OCI-LY1 (cell line): ENCODE measurements at regions not wholly inside any gene's neighbourhood (a gene's known extent, or its start where the extent isn't known, plus 50 kb on each side); places are given as distances from the start of the nearest gene placed in this dataset.

Experiments
- H2AFZ ChIP-seq: fragments of 200-600 bp; sonication (generic), shearing (Covaris generic); 2 replicates; pipeline ENCODE4 v1.6.0; 2014; ENCODE audit warnings: antibody characterized with exemption, mild to moderate bottlenecking, low read length
- H3F3A ChIP-seq: fragments of 200-600 bp; sonication (generic), shearing (Covaris generic); 2 replicates; pipeline ENCODE4 v1.6.0; 2014; ENCODE audit warnings: mild to moderate bottlenecking, antibody characterized with exemption, low read length, moderate library complexity; ENCODE audit not compliant: insufficient read depth
- H3K27ac ChIP-seq: fragments of 200-600 bp; sonication (generic); 2 replicates; pipeline ENCODE4 v1.5.1; 2014; ENCODE audit warnings: low read length, mixed run types, mild to moderate bottlenecking, low read depth; ENCODE audit not compliant: poor library complexity, severe bottlenecking
- H3K27me3 ChIP-seq: fragments of 200-600 bp; sonication (generic); 2 replicates; pipeline ENCODE4 v1.6.0; 2014; ENCODE audit warnings: antibody characterized with exemption, mild to moderate bottlenecking, low read length, moderate library complexity; ENCODE audit not compliant: insufficient read depth
- H3K36me3 ChIP-seq: fragments of 200-600 bp; sonication (generic); 2 replicates; pipeline ENCODE4 v1.6.1; 2014; ENCODE audit warnings: mild to moderate bottlenecking, antibody characterized with exemption, low read length, moderate library complexity, mixed read lengths; ENCODE audit not compliant: insufficient read depth
- H3K4me1 ChIP-seq: fragments of 200-600 bp; sonication (generic); 2 replicates; pipeline ENCODE4 v1.5.1; 2014; ENCODE audit warnings: mild to moderate bottlenecking, low read length, moderate library complexity; ENCODE audit not compliant: insufficient read depth, severe bottlenecking
- H3K4me2 ChIP-seq: fragments of 200-600 bp; sonication (generic), shearing (Covaris generic); 2 replicates; pipeline ENCODE4 v1.6.1; 2014; ENCODE audit warnings: low read length
- H3K4me3 ChIP-seq: fragments of 200-600 bp; sonication (generic); 2 replicates; pipeline ENCODE4 v1.5.1; 2014; ENCODE audit warnings: low read length, low read depth, mild to moderate bottlenecking, mixed read lengths; ENCODE audit not compliant: poor library complexity, severe bottlenecking
- H3K79me2 ChIP-seq: fragments of 200-600 bp; shearing (Covaris generic); 2 replicates; pipeline ENCODE4 v1.6.1; 2016; ENCODE audit warnings: mixed run types, low read length, mixed read lengths; ENCODE audit not compliant: insufficient read depth
- H3K9ac ChIP-seq: fragments of 200-600 bp; sonication (generic), shearing (Covaris generic); 2 replicates; pipeline ENCODE4 v1.6.1; 2014; ENCODE audit warnings: mild to moderate bottlenecking, low read length, mixed read lengths
- H3K9me2 ChIP-seq: fragments of 200-600 bp; sonication (generic), shearing (Covaris generic); 2 replicates; pipeline ENCODE4 v1.6.1; 2014; ENCODE audit warnings: low read depth, mild to moderate bottlenecking, low read length, mixed read lengths
- H3K9me3 ChIP-seq: fragments of 200-600 bp; shearing (Covaris generic); 2 replicates; pipeline ENCODE4 v1.6.1; 2014; ENCODE audit warnings: low read length, mixed read lengths
- H4K20me1 ChIP-seq: fragments of 200-600 bp; sonication (generic), shearing (Covaris generic); 2 replicates; pipeline ENCODE4 v1.6.0; 2016; ENCODE audit warnings: mild to moderate bottlenecking, low read length; ENCODE audit not compliant: insufficient read depth
- CTCF ChIP-seq: fragments of 200-600 bp; sonication (generic), shearing (Covaris generic); IDR thresholded peaks from 2 replicates; pipeline ENCODE4 v1.5.1; 2017; ENCODE audit warnings: mild to moderate bottlenecking, antibody characterized with exemption, low read length, moderate library complexity, mixed read lengths
- EZH2 ChIP-seq: fragments of 200-600 bp; sonication (generic), shearing (Covaris generic); IDR thresholded peaks from 2 replicates; pipeline ENCODE4 v1.8.0; 2017; ENCODE audit warnings: borderline replicate concordance, mixed run types, mild to moderate bottlenecking, antibody characterized with exemption, low read length, moderate library complexity, mixed read lengths

- no peaks in the 10 kb centered on the region for H3K9me3 ChIP-seq
- no peak overlapping the region for H3K4me3 ChIP-seq
- no peaks in the 10 kb centered on the region for H3K79me2 ChIP-seq
- no peaks in the 10 kb centered on the region for H3K4me1 ChIP-seq
- no peaks in the 10 kb centered on the region for H3K36me3 ChIP-seq
- H2AFZ ChIP-seq: no peak overlapping the region
- H4K20me1 ChIP-seq: no peaks in the 10 kb centered on the region
- H3F3A ChIP-seq: no peaks in the 10 kb centered on the region
- TF ChIP-seq CTCF (no peak), EZH2 (no peak)
- H3K4me2 ChIP-seq: no peak overlapping the region
- H3K9ac ChIP-seq: no peak overlapping the region
- no peak overlapping the region for H3K27ac ChIP-seq
- H3K9me2 ChIP-seq: no peaks in the 10 kb centered on the region
- no peaks in the 10 kb centered on the region for H3K27me3 ChIP-seq
Observed at GRCh38 chr10:131609176-131609575, 291.6 kb upstream of the PPP2R2D start.

GRCh38 chr10:131615150-131615549, 285.7 kb upstream of the PPP2R2D start:
- Histone ChIP-seq H3K27me3 (no peaks in the 10 kb centered on the region), H3K9me2 (no peaks in the 10 kb centered on the region), H3K79me2 (no peaks in the 10 kb centered on the region), H3F3A (no peaks in the 10 kb centered on the region), H4K20me1 (no peaks in the 10 kb centered on the region), H3K9ac (no peak overlapping the region), H3K27ac (no peak overlapping the region), H3K4me2 (no peak overlapping the region), H3K4me1 (no peaks in the 10 kb centered on the region), H2AFZ (no peak overlapping the region), H3K9me3 (no peaks in the 10 kb centered on the region), H3K36me3 (no peaks in the 10 kb centered on the region), H3K4me3 (no peak overlapping the region)
- TF ChIP-seq CTCF (no peak), EZH2 (no peak)

- no peaks in the 10 kb centered on the region for H4K20me1 ChIP-seq
- no peak overlapping the region for H3K4me2 ChIP-seq
- no peaks in the 10 kb centered on the region for H3K9me3 ChIP-seq
- H3K36me3 ChIP-seq: no peaks in the 10 kb centered on the region
- H2AFZ ChIP-seq: no peak overlapping the region
- H3F3A ChIP-seq: no peaks in the 10 kb centered on the region
- H3K9ac ChIP-seq: no peak overlapping the region
- no peaks in the 10 kb centered on the region for H3K27me3 ChIP-seq
- H3K9me2 ChIP-seq: no peaks in the 10 kb centered on the region
- TF ChIP-seq CTCF: no peak
- TF ChIP-seq EZH2: no peak
- H3K4me3 ChIP-seq: no peak overlapping the region
- H3K4me1 ChIP-seq: no peaks in the 10 kb centered on the region
- H3K27ac ChIP-seq: no peak overlapping the region
- H3K79me2 ChIP-seq: no peaks in the 10 kb centered on the region
Observed at GRCh38 chr10:131616040-131616439, 284.8 kb upstream of the PPP2R2D start.
